DND-41 (cell line): ENCODE measurements at regions not wholly inside any gene's neighbourhood (a gene's known extent, or its start where the extent isn't known, plus 50 kb on each side); places are given as distances from the start of the nearest gene placed in this dataset.

Source experiments
- EZH2 ChIP-seq: IDR thresholded peaks from 3 replicates; pipeline ENCODE4 v1.6.1; 2012; ENCODE audit warnings: borderline replicate concordance, low read depth, mild to moderate bottlenecking, moderate library complexity, low read length, inconsistent platforms; ENCODE audit not compliant: severe bottlenecking
- TF ChIP-seq, protein P1 (sequence below): IDR thresholded peaks from 2 replicates; pipeline ENCODE4 v1.5.1; 2012; ENCODE audit warnings: borderline replicate concordance, low read length, moderate library complexity, mild to moderate bottlenecking; ENCODE audit not compliant: poor library complexity, severe bottlenecking; ENCODE audit errors: extremely low read depth

DNA sequence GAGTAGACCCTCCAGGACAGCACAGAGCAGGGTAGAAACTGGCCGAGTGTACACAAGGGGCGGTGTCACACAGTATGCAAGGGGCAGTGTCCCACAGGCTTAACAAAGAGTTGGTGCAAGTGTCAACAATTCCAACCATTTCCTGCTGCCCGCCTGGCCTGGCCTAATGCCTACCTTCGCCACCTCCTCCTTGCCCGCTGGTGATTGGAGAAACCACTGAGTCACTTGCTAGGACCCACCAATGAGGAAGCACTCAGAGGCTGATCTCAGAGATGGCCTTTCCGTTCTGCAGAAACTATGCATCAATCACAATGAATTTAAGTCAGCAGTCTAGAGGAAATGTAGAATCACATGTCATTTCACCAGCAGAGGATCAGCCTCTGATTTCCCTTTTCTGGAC is 263.3 kb upstream of the PKDCC start:
- TF ChIP-seq, protein P1, sequence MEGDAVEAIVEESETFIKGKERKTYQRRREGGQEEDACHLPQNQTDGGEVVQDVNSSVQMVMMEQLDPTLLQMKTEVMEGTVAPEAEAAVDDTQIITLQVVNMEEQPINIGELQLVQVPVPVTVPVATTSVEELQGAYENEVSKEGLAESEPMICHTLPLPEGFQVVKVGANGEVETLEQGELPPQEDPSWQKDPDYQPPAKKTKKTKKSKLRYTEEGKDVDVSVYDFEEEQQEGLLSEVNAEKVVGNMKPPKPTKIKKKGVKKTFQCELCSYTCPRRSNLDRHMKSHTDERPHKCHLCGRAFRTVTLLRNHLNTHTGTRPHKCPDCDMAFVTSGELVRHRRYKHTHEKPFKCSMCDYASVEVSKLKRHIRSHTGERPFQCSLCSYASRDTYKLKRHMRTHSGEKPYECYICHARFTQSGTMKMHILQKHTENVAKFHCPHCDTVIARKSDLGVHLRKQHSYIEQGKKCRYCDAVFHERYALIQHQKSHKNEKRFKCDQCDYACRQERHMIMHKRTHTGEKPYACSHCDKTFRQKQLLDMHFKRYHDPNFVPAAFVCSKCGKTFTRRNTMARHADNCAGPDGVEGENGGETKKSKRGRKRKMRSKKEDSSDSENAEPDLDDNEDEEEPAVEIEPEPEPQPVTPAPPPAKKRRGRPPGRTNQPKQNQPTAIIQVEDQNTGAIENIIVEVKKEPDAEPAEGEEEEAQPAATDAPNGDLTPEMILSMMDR = no peak
- no peak for TF ChIP-seq EZH2
